ENCODE measurements at regions not wholly inside any gene's neighbourhood (a gene's known extent, or its start where the extent isn't known, plus 50 kb on each side); places are given as distances from the start of the nearest gene placed in this dataset.

DNA sequence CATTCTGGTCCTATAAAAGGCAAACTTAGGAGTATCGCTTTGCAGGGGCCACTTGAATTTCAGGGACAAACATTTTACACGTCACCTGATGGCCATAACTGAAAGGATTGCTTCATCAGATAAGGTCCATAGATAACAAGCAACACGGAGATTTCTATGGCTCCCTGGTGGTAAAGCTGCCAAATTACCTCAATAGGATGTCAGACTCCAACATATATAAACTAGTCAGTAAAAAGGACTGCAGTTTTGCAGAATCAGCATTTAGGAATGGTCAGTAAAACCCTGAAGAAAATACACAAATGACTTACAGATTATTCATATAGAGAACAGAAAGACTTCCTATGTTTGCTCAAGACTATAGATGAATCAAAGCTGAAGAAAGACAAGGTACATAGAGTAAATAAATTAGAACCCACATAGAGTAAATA is 66.1 kb upstream of the GRIP1 start:
- Histone ChIP-seq H3K36me3 (no peaks in the 10 kb centered on the region), H3K27me3 (ENCODE audit: low read depth) (peaks cover 21% of the 10 kb centered on the region), H3K4me3 (no peak overlapping the region), H3K4me1 (no peaks in the 10 kb centered on the region), H3K27ac (replicated peaks) (no peak overlapping the region), H3K9me3 (replicated peaks) (no peaks in the 10 kb centered on the region)
- intact Hi-C loops (cut with micrococcal nuclease), result no loop called here
- TF ChIP-seq, protein P1, sequence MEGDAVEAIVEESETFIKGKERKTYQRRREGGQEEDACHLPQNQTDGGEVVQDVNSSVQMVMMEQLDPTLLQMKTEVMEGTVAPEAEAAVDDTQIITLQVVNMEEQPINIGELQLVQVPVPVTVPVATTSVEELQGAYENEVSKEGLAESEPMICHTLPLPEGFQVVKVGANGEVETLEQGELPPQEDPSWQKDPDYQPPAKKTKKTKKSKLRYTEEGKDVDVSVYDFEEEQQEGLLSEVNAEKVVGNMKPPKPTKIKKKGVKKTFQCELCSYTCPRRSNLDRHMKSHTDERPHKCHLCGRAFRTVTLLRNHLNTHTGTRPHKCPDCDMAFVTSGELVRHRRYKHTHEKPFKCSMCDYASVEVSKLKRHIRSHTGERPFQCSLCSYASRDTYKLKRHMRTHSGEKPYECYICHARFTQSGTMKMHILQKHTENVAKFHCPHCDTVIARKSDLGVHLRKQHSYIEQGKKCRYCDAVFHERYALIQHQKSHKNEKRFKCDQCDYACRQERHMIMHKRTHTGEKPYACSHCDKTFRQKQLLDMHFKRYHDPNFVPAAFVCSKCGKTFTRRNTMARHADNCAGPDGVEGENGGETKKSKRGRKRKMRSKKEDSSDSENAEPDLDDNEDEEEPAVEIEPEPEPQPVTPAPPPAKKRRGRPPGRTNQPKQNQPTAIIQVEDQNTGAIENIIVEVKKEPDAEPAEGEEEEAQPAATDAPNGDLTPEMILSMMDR (IDR thresholded peaks at IDR 0.05; ENCODE audit: borderline replicate concordance), result no peak
- DNase-seq, result no peak

DNA sequence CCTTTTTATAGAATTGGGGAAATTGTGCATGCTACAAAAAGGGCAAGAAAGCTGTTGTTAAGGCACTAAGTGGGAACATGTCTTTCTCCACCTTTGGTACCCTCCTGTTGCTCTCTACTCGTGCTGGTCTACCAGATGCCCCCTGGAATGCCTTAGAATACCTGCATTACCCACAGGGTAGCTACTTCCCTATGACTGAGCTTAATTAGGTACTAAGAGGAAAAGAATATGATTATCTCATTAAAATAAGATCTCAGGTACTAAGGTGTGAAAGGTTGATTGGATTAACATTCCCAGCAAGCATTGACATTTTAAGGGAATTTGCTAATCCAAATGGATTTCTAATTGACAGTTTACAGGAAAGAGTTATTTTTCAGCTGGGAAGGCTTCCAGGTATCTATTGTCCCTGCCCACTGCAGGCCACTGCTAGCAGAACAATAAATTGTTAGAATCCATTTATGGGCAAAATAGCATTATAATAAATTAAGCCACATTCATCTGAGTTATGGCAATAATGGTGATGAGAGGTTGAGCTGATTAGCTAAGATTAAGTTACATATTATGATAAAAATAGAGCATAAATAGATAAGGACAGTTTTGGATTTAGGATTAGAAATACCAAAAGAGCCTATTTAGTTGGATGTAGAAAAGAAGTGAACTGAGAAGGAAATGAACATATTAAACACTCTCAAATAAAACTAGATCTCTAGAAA is 67.8 kb upstream of the GRIP1 start:
- no peak overlapping the region for H3K4me3 ChIP-seq
- peaks cover 25% of the 10 kb centered on the region for H3K27me3 ChIP-seq (ENCODE audit: low read depth)
- TF ChIP-seq, protein P1 (IDR thresholded peaks at IDR 0.05; ENCODE audit: borderline replicate concordance), result no peak
- no peak for DNase-seq
- no peaks in the 10 kb centered on the region for H3K4me1 ChIP-seq
- H3K27ac ChIP-seq (replicated peaks), result no peak overlapping the region
- intact Hi-C loops (cut with micrococcal nuclease), result no loop called here
- no peaks in the 10 kb centered on the region for H3K36me3 ChIP-seq
- no peaks in the 10 kb centered on the region for H3K9me3 ChIP-seq (replicated peaks)

DNA sequence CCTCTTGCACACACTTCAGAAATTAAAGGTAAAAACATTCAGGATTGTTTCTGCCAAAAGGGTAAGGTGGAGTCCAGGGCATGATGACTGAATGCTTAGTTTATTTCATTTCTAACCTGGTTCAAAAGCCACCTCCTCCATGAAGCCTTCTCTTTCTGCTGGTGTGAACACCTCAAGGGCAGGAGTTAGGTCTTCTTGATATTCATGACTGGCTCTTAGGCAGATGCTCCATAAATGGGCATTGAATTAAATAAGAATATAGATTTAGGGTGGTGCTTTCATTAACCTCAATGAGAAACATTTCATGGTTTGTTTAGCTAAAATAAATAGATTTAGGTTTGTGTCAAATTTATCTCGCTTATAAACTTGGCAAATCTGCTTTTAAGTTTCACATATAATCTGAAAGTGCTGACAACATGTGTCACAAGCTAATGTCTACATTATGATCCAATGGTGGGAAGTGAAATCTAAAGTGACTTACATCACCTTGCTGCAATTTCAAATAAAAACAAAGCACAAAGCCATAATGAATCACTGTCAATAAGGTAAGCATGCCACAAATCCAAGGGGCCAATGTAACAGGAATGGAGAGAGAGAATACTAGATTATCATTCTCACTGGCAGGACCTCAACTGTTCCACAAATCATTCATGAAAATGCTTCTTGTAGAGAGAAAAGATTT is 72.7 kb upstream of the GRIP1 start:
- TF ChIP-seq, protein P1 (IDR thresholded peaks at IDR 0.05; ENCODE audit: borderline replicate concordance), result no peak
- intact Hi-C loops (cut with micrococcal nuclease), result no loop called here

DNA sequence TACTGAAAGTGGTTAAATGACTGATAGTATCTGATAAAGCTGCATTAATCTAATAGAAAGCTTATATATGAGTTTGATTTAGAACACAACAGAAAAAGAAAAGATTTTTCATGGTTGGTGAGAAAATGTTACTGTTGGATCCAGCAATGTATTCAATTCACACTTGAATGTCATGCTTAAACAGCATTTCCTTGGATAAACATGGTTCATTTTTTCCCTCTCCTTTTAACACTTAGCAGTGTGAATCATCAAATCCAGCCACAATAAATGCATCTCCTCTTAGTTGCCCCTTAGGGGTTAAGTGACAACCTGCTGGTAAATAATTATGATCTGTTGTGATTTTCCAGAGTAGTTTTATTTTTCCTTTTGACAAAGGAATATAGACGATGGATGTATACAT is 74.9 kb upstream of the GRIP1 start:
- no peak for DNase-seq
- H3K4me3 ChIP-seq, result no peak overlapping the region
- H3K27me3 ChIP-seq (ENCODE audit: low read depth), result peaks cover 17% of the 10 kb centered on the region
- no peaks in the 10 kb centered on the region for H3K36me3 ChIP-seq
- no peaks in the 10 kb centered on the region for H3K9me3 ChIP-seq (replicated peaks)
- H3K27ac ChIP-seq (replicated peaks), result no peak overlapping the region
- TF ChIP-seq, protein P1 (IDR thresholded peaks at IDR 0.05; ENCODE audit: borderline replicate concordance), result no peak
- no peaks in the 10 kb centered on the region for H3K4me1 ChIP-seq
- intact Hi-C loops (cut with micrococcal nuclease), result no loop called here

More for the DNA sequence above, 72.7 kb upstream of the GRIP1 start:
- no peak overlapping the region for H3K27ac ChIP-seq (replicated peaks)
- no peaks in the 10 kb centered on the region for H3K9me3 ChIP-seq (replicated peaks)
- H3K4me3 ChIP-seq, result no peak overlapping the region
- H3K4me1 ChIP-seq, result no peaks in the 10 kb centered on the region
- no peaks in the 10 kb centered on the region for H3K36me3 ChIP-seq
- peaks cover 25% of the 10 kb centered on the region for H3K27me3 ChIP-seq (ENCODE audit: low read depth)
- no peak for DNase-seq

DNA sequence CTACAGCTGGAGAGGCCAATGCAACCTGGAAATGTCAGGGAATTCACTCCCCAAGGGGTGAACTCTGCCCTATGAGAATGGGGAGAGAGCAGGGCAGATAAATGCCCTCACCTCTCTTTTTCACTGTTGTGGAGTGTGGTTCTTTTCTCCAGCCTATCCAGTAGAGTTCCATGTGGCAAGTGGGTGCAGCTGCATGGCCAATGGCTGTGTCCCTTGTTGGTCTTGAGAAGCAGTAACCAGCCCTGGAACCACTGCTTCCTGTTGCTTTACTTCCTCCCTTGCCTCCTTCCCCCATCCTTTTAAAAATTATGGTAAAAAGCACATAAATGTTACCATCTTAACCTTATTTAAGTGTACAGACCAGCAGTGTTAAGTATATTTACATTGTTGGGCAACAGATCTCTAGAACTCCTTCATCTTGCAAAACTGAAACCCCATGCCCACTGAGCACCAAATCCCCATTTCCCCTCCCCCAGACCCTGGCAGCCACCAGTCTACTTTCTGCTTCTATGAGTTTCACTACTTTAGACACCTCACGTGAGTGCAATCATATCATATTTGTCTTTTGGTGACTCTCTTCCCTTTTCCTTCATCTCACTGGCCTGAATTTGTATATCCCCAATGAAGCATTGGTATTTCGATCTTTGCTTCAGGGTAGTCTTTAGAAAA is 77.0 kb upstream of the GRIP1 start:
- H3K4me1 ChIP-seq, result no peaks in the 10 kb centered on the region
- H3K9me3 ChIP-seq (replicated peaks), result no peaks in the 10 kb centered on the region
- H3K36me3 ChIP-seq, result no peaks in the 10 kb centered on the region
- TF ChIP-seq, protein P1 (IDR thresholded peaks at IDR 0.05; ENCODE audit: borderline replicate concordance), result no peak
- peaks cover 4% of the 10 kb centered on the region for H3K27me3 ChIP-seq (ENCODE audit: low read depth)
- H3K4me3 ChIP-seq, result no peak overlapping the region
- intact Hi-C loops (cut with micrococcal nuclease), result no loop called here
- no peak overlapping the region for H3K27ac ChIP-seq (replicated peaks)
- DNase-seq, result no peak

All from left ventricle myocardium inferior (tissue), 1 donor.